Suprapubic skin (tissue), 3 donors: ENCODE measurements at regions not wholly inside any gene's neighbourhood (a gene's known extent, or its start where the extent isn't known, plus 50 kb on each side); places are given as distances from the start of the nearest gene placed in this dataset.

Experiments used
- EP300 ChIP-seq: sonication (generic); formaldehyde crosslinking; IDR thresholded peaks from one replicate; pipeline ENCODE4 v1.6.1; 2017; ENCODE audit warnings: antibody characterized with exemption
- POLR2A ChIP-seq, 2 donors: fragments of 450-650 bp; IDR thresholded peaks; one replicate each; pipeline ENCODE4 v1.6.1; 2017; ENCODE audit warnings: antibody characterized with exemption in 2 of 2, mild to moderate bottlenecking in 2 of 2, moderate library complexity in 2 of 2
- TF ChIP-seq, protein P1 (sequence below), 2 donors: fragments of 200-600 bp in 1 of 2; fragments of 450-650 bp in 1 of 2; sonication (generic) in 1 of 2; IDR thresholded peaks; one replicate each; pipeline ENCODE4 v1.5.1; 2016 to 2019; ENCODE audit warnings: antibody characterized with exemption in 2 of 2, mild to moderate bottlenecking in 1 of 2, moderate library complexity in 1 of 2

- TF ChIP-seq, protein P1, sequence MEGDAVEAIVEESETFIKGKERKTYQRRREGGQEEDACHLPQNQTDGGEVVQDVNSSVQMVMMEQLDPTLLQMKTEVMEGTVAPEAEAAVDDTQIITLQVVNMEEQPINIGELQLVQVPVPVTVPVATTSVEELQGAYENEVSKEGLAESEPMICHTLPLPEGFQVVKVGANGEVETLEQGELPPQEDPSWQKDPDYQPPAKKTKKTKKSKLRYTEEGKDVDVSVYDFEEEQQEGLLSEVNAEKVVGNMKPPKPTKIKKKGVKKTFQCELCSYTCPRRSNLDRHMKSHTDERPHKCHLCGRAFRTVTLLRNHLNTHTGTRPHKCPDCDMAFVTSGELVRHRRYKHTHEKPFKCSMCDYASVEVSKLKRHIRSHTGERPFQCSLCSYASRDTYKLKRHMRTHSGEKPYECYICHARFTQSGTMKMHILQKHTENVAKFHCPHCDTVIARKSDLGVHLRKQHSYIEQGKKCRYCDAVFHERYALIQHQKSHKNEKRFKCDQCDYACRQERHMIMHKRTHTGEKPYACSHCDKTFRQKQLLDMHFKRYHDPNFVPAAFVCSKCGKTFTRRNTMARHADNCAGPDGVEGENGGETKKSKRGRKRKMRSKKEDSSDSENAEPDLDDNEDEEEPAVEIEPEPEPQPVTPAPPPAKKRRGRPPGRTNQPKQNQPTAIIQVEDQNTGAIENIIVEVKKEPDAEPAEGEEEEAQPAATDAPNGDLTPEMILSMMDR (IDR thresholded peaks at IDR 0.05) = no peak
- no peak for TF ChIP-seq POLR2A (IDR thresholded peaks at IDR 0.05)
- no peak for TF ChIP-seq EP300
These were observed 346.1 kb downstream of the GRXCR1 start for GRCh38 chr4:43238585-43238984.
